Mucosa of rectum (tissue), 2 donors: ENCODE measurements at regions not wholly inside any gene's neighbourhood (a gene's known extent, or its start where the extent isn't known, plus 50 kb on each side); places are given as distances from the start of the nearest gene placed in this dataset.
"Not testable (repeated sequence)": the region's sequence is repeated elsewhere in the genome, so short reads cannot be mapped to it uniquely, and the experiment has no call there.

Experiments
- H3K27ac ChIP-seq, 2 donors: one replicate each; pipeline ENCODE4 v1.7.0; 2013; ENCODE audit warnings: inconsistent platforms in 2 of 2, low read depth in 2 of 2, low read length in 2 of 2
- H3K27me3 ChIP-seq, 2 donors: one replicate each; pipeline ENCODE4 v1.7.0; 2013; ENCODE audit warnings: low read length in 2 of 2; ENCODE audit not compliant: control insufficient read depth in 2 of 2, insufficient read depth in 2 of 2
- H3K36me3 ChIP-seq, 2 donors: one replicate each; pipeline ENCODE4 v1.7.0; 2013; ENCODE audit warnings: low read length in 2 of 2; ENCODE audit not compliant: control insufficient read depth in 2 of 2, insufficient read depth in 2 of 2
- H3K4me1 ChIP-seq, 2 donors: one replicate each; pipeline ENCODE4 v1.7.0; 2013; ENCODE audit warnings: low read length in 2 of 2, mild to moderate bottlenecking in 1 of 2; ENCODE audit not compliant: control insufficient read depth in 2 of 2, insufficient read depth in 2 of 2
- H3K4me3 ChIP-seq, 2 donors: one replicate each; pipeline ENCODE4 v1.7.0; 2013; ENCODE audit warnings: low read length in 2 of 2
- H3K9ac ChIP-seq, 2 donors: one replicate each; pipeline ENCODE4 v1.7.0; 2013; ENCODE audit warnings: low read length in 2 of 2, low read depth in 1 of 2, mild to moderate bottlenecking in 1 of 2
- H3K9me3 ChIP-seq, 2 donors: one replicate each; pipeline ENCODE4 v1.7.0; 2013; ENCODE audit warnings: low read length in 2 of 2; ENCODE audit not compliant: control insufficient read depth in 2 of 2
- donor health status: healthy.
- donor health status: Normal muscosa, but diverticular disease.

- H3K9ac ChIP-seq, result no peak overlapping the region
- H3K9me3 ChIP-seq, result no peaks in the 10 kb centered on the region
- no peaks in the 10 kb centered on the region for H3K4me1 ChIP-seq
- no peak overlapping the region for H3K27ac ChIP-seq
- H3K27me3 ChIP-seq, result no peaks in the 10 kb centered on the region
- H3K4me3 ChIP-seq, result no peak overlapping the region
- H3K36me3 ChIP-seq, result no peaks in the 10 kb centered on the region
These were observed 52.7 kb upstream of the CRIM1 start for GRCh38 chr2:36302911-36303310.

- no peak overlapping the region for H3K4me3 ChIP-seq
- no peaks in the 10 kb centered on the region for H3K27me3 ChIP-seq
- H3K9me3 ChIP-seq, result no peaks in the 10 kb centered on the region
- H3K27ac ChIP-seq, result no peak overlapping the region
- no peaks in the 10 kb centered on the region for H3K4me1 ChIP-seq
- H3K9ac ChIP-seq, result no peak overlapping the region
- H3K36me3 ChIP-seq, result no peaks in the 10 kb centered on the region
These were observed 53.7 kb upstream of the CRIM1 start for GRCh38 chr2:36301843-36302242.

GRCh38 chr2:36300697-36301096 is 54.9 kb upstream of the CRIM1 start:
- no peak overlapping the region for H3K4me3 ChIP-seq
- no peaks in the 10 kb centered on the region for H3K36me3 ChIP-seq
- H3K27me3 ChIP-seq, result no peaks in the 10 kb centered on the region
- H3K4me1 ChIP-seq, result no peaks in the 10 kb centered on the region
- H3K9ac ChIP-seq, result no peak overlapping the region
- H3K9me3 ChIP-seq, result no peaks in the 10 kb centered on the region
- H3K27ac ChIP-seq, result no peak overlapping the region

GRCh38 chr2:36296798-36297197 is 58.8 kb upstream of the CRIM1 start:
- Histone ChIP-seq H3K36me3 (no peaks in the 10 kb centered on the region), H3K27me3 (no peaks in the 10 kb centered on the region), H3K4me1 (no peaks in the 10 kb centered on the region), H3K4me3 (no peak overlapping the region), H3K27ac (no peak overlapping the region), H3K9me3 (no peaks in the 10 kb centered on the region), H3K9ac (no peak overlapping the region)

- Histone ChIP-seq H3K9ac (no peak overlapping the region), H3K4me1 (no peaks in the 10 kb centered on the region), H3K36me3 (no peaks in the 10 kb centered on the region), H3K27me3 (no peaks in the 10 kb centered on the region), H3K27ac (no peak overlapping the region), H3K9me3 (no peaks in the 10 kb centered on the region), H3K4me3 (no peak overlapping the region)
These were observed 61.3 kb upstream of the CRIM1 start for GRCh38 chr2:36294316-36294721.

- no peaks in the 10 kb centered on the region for H3K27me3 ChIP-seq
- no peak overlapping the region for H3K9ac ChIP-seq
- H3K36me3 ChIP-seq, result no peaks in the 10 kb centered on the region
- H3K9me3 ChIP-seq, result no peaks in the 10 kb centered on the region
- H3K4me1 ChIP-seq, result no peaks in the 10 kb centered on the region
- no peak overlapping the region for H3K4me3 ChIP-seq
- H3K27ac ChIP-seq, result no peak overlapping the region
These were observed 65.2 kb upstream of the CRIM1 start for GRCh38 chr2:36290306-36290856.

GRCh38 chr2:36289731-36290130 is 65.8 kb upstream of the CRIM1 start:
- Histone ChIP-seq H3K4me1 (no peaks in the 10 kb centered on the region), H3K27ac (no peak overlapping the region), H3K36me3 (no peaks in the 10 kb centered on the region), H3K4me3 (no peak overlapping the region), H3K9ac (no peak overlapping the region), H3K9me3 (no peaks in the 10 kb centered on the region), H3K27me3 (no peaks in the 10 kb centered on the region)

GRCh38 chr2:36287363-36288275 is 68.0 kb upstream of the CRIM1 start:
- Histone ChIP-seq H3K36me3 (no peaks in the 10 kb centered on the region), H3K9me3 (no peaks in the 10 kb centered on the region), H3K27ac (no peak overlapping the region)

GRCh38 chr2:36279506-36279905 is 76.1 kb upstream of the CRIM1 start:
- not testable (repeated sequence) for H3K9ac ChIP-seq, H3K27ac ChIP-seq, H3K27me3 ChIP-seq, H3K4me1 ChIP-seq, H3K36me3 ChIP-seq, H3K4me3 ChIP-seq, H3K9me3 ChIP-seq

More at GRCh38 chr2:36287363-36288275, 68.0 kb upstream of the CRIM1 start:
- Histone ChIP-seq H3K27me3 (no peaks in the 10 kb centered on the region), H3K4me3 (no peak overlapping the region), H3K9ac (no peak overlapping the region), H3K4me1 (no peaks in the 10 kb centered on the region)

GRCh38 chr2:36277881-36278523 is 77.6 kb upstream of the CRIM1 start:
- no peak overlapping the region for H3K27ac ChIP-seq
- no peaks in the 10 kb centered on the region for H3K27me3 ChIP-seq
- no peaks in the 10 kb centered on the region for H3K36me3 ChIP-seq
- H3K4me3 ChIP-seq, result no peak overlapping the region
- H3K9me3 ChIP-seq, result no peaks in the 10 kb centered on the region
- no peaks in the 10 kb centered on the region for H3K4me1 ChIP-seq
- H3K9ac ChIP-seq, result no peak overlapping the region
